ENCODE measurements at regions not wholly inside any gene's neighbourhood (a gene's known extent, or its start where the extent isn't known, plus 50 kb on each side); places are given as distances from the start of the nearest gene placed in this dataset.

DNA sequence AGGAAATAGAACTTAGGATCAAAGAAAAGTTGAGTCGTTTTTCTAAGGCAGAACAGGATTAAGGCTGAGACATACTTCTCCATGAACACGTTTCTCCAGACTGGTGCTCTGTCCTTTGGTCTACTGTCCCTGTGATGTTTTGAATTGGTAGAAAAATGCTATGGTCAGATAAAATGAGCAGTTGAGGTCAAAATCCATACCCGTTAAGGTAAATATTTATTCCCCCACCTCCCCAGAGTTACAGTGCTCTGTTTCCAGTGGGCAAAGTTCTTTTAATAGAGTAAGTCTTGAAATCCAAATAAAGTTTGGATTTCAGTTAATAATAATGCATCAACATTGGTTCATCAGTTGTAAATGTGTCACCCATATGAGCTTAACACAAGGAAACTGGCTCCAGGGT lies 74.5 kb downstream of the PTHLH start:
- Histone ChIP-seq H3K4me3 (ENCODE audit: low read depth in 1 of 3, low read length in 3 of 3) (no peak overlapping the region), H3K27me3 (ENCODE audit: control insufficient read depth in 4 of 4, insufficient read depth in 4 of 4, low read length in 3 of 4) (no peaks in the 10 kb centered on the region), H3K9me3 (ENCODE audit: control insufficient read depth in 4 of 4, low read length in 3 of 4) (no peaks in the 10 kb centered on the region), H3K27ac (ENCODE audit: low read depth in 1 of 2, low read length in 2 of 2) (no peak overlapping the region), H3K4me1 (ENCODE audit: control insufficient read depth in 4 of 4, insufficient read depth in 4 of 4, low read length in 3 of 4) (peaks cover 1 to 13% (median 4%) of the 10 kb centered on the region in 4 donors), H3K9ac (ENCODE audit: low read depth in 1 of 2, low read length in 2 of 2) (no peak overlapping the region), H3K36me3 (ENCODE audit: control insufficient read depth in 4 of 4, insufficient read depth in 3 of 4, low read depth in 1 of 4, low read length in 3 of 4) (no peaks in the 10 kb centered on the region)
- TF ChIP-seq HNF4G (IDR thresholded peaks at IDR 0.05) (peak; percentile 5), TAF1 (conservative IDR thresholded peaks at IDR 0.05) (peak; percentile 27), YY1 (IDR thresholded peaks at IDR 0.05) (no peak), HNF4A (conservative IDR thresholded peaks at IDR 0.05) (peak; percentile 81 to 85), SP1 (IDR thresholded peaks at IDR 0.05) (peak; percentile 71), EGR1 (IDR thresholded peaks at IDR 0.05; ENCODE audit: low read depth in 2 of 2) (no peak), RXRA (IDR thresholded peaks at IDR 0.05) (peak in 1 of 2 donors; percentile 58), JUND (IDR thresholded peaks at IDR 0.05) (peak in 1 of 2 donors; percentile 37)
- WGBS, result 30% methylated on average over 3 of the region's 3 CpGs
- DNase-seq (ENCODE audit: low spot score), result no peak

DNA sequence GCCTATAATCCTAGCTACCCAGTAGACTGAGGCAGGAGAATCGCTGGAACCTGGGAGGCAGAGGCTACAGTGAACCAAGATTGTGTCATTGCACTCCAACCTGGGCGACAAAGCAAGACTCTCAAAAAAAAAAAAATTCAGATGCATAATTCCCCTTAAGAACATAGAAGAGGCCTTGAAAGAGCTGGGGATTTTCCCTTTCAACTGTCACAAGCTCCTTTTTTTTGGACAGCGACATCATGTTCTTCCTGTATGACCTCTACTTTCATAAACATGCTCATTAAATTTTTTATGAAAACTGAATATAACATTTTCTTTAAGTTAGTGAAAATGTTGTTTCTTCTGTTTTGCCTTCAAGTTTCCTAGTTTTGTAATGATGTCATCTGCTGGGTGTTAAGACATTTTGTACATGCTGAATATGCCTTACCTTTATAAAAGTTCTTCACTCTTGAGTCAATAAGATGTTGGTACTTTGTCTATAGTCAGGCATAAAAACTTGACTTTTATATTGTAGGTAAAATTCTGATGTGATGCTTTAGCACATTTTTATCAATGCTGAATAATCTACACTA lies 76.0 kb downstream of the PTHLH start:
- Histone ChIP-seq H3K4me3 (ENCODE audit: low read depth in 1 of 3, low read length in 3 of 3) (no peak overlapping the region), H3K9me3 (ENCODE audit: control insufficient read depth in 4 of 4, low read length in 3 of 4) (no peaks in the 10 kb centered on the region), H3K27ac (ENCODE audit: low read depth in 1 of 2, low read length in 2 of 2) (no peak overlapping the region), H3K4me1 (ENCODE audit: control insufficient read depth in 4 of 4, insufficient read depth in 4 of 4, low read length in 3 of 4) (peaks cover 1 to 13% (median 4%) of the 10 kb centered on the region in 4 donors), H3K36me3 (ENCODE audit: control insufficient read depth in 4 of 4, insufficient read depth in 3 of 4, low read depth in 1 of 4, low read length in 3 of 4) (no peaks in the 10 kb centered on the region), H3K27me3 (ENCODE audit: control insufficient read depth in 4 of 4, insufficient read depth in 4 of 4, low read length in 3 of 4) (no peaks in the 10 kb centered on the region), H3K9ac (ENCODE audit: low read depth in 1 of 2, low read length in 2 of 2) (no peak overlapping the region)
- TF ChIP-seq, protein P1, sequence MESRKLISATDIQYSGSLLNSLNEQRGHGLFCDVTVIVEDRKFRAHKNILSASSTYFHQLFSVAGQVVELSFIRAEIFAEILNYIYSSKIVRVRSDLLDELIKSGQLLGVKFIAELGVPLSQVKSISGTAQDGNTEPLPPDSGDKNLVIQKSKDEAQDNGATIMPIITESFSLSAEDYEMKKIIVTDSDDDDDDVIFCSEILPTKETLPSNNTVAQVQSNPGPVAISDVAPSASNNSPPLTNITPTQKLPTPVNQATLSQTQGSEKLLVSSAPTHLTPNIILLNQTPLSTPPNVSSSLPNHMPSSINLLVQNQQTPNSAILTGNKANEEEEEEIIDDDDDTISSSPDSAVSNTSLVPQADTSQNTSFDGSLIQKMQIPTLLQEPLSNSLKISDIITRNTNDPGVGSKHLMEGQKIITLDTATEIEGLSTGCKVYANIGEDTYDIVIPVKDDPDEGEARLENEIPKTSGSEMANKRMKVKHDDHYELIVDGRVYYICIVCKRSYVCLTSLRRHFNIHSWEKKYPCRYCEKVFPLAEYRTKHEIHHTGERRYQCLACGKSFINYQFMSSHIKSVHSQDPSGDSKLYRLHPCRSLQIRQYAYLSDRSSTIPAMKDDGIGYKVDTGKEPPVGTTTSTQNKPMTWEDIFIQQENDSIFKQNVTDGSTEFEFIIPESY (IDR thresholded peaks at IDR 0.05), result no peak
- TF ChIP-seq, protein P2, sequence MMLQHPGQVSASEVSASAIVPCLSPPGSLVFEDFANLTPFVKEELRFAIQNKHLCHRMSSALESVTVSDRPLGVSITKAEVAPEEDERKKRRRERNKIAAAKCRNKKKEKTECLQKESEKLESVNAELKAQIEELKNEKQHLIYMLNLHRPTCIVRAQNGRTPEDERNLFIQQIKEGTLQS (IDR thresholded peaks at IDR 0.05), result no peak
- TF ChIP-seq, protein P3, sequence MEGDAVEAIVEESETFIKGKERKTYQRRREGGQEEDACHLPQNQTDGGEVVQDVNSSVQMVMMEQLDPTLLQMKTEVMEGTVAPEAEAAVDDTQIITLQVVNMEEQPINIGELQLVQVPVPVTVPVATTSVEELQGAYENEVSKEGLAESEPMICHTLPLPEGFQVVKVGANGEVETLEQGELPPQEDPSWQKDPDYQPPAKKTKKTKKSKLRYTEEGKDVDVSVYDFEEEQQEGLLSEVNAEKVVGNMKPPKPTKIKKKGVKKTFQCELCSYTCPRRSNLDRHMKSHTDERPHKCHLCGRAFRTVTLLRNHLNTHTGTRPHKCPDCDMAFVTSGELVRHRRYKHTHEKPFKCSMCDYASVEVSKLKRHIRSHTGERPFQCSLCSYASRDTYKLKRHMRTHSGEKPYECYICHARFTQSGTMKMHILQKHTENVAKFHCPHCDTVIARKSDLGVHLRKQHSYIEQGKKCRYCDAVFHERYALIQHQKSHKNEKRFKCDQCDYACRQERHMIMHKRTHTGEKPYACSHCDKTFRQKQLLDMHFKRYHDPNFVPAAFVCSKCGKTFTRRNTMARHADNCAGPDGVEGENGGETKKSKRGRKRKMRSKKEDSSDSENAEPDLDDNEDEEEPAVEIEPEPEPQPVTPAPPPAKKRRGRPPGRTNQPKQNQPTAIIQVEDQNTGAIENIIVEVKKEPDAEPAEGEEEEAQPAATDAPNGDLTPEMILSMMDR (IDR thresholded peaks at IDR 0.05; ENCODE audit: low read depth, low read length, missing input control), result no peak
- TF ChIP-seq RXRA (IDR thresholded peaks at IDR 0.05) (no peak), HNF4G (IDR thresholded peaks at IDR 0.05) (no peak), FOXA2 (IDR thresholded peaks at IDR 0.05) (no peak), RAD21 (IDR thresholded peaks at IDR 0.05) (no peak), NR2F2 (IDR thresholded peaks at IDR 0.05) (no peak), GABPA (IDR thresholded peaks at IDR 0.05 in 1 of 2, conservative IDR thresholded peaks at IDR 0.05 in 1 of 2) (no peak), YY1 (IDR thresholded peaks at IDR 0.05) (no peak), EGR1 (IDR thresholded peaks at IDR 0.05; ENCODE audit: low read depth in 2 of 2) (no peak)
- TF ChIP-seq, protein P4, sequence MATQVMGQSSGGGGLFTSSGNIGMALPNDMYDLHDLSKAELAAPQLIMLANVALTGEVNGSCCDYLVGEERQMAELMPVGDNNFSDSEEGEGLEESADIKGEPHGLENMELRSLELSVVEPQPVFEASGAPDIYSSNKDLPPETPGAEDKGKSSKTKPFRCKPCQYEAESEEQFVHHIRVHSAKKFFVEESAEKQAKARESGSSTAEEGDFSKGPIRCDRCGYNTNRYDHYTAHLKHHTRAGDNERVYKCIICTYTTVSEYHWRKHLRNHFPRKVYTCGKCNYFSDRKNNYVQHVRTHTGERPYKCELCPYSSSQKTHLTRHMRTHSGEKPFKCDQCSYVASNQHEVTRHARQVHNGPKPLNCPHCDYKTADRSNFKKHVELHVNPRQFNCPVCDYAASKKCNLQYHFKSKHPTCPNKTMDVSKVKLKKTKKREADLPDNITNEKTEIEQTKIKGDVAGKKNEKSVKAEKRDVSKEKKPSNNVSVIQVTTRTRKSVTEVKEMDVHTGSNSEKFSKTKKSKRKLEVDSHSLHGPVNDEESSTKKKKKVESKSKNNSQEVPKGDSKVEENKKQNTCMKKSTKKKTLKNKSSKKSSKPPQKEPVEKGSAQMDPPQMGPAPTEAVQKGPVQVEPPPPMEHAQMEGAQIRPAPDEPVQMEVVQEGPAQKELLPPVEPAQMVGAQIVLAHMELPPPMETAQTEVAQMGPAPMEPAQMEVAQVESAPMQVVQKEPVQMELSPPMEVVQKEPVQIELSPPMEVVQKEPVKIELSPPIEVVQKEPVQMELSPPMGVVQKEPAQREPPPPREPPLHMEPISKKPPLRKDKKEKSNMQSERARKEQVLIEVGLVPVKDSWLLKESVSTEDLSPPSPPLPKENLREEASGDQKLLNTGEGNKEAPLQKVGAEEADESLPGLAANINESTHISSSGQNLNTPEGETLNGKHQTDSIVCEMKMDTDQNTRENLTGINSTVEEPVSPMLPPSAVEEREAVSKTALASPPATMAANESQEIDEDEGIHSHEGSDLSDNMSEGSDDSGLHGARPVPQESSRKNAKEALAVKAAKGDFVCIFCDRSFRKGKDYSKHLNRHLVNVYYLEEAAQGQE (IDR thresholded peaks at IDR 0.05), result no peak
- no peak for DNase-seq (ENCODE audit: low spot score)
- WGBS, result 92% methylated on average over 3 of the region's 3 CpGs

All from liver (tissue), 8 donors.